NCI-H2227 treated with DMSO at 0.1 percent for 48 hours (cell line): ENCODE measurements at regions not wholly inside any gene's neighbourhood (a gene's known extent, or its start where the extent isn't known, plus 50 kb on each side); places are given as distances from the start of the nearest gene placed in this dataset.
"Not testable (repeated sequence)": the region's sequence is repeated elsewhere in the genome, so short reads cannot be mapped to it uniquely, and the experiment has no call there.

Experiments
- DNase-seq: peaks from one replicate; lab custom pipeline; 2025; lab: John Stamatoyannopoulos, UW

DNA sequence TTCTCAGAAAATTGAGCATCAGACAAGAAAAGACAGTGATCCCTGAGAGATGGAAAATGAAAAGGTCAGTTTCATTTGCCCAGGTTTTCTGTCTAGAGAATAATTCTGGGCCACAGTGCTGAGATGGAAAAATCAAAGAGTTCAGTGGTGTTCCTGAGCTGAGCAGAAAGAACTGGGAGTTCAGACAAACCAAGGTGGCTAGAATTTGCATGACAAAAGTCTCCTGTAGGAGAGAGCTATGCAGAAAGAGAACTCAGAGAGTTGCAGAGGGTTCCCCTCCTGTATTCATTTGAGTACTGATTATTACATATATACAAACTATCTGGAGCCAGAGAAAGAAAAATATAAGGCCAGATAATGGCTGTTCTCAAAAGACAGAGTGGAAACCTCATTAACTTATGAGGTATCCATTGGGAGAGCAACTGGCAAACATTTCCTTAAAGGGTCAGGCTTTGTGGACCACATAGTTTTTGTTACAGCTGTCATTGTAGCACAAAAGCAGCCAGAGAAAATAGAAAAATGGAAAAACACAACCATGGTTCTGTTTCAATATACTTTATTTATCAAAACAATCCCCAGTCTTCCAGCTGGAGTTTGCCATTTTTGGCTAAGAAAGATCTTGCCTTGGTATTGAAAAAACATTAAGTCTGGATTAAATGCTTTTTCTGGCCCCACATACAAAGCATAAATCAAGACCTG, 1004.1 kb downstream of the TBL1XR1 start:
- DNase-seq: no peak

GRCh38 chr3:176190755-176191154, 1006.5 kb downstream of the TBL1XR1 start:
- no peak for DNase-seq

DNA sequence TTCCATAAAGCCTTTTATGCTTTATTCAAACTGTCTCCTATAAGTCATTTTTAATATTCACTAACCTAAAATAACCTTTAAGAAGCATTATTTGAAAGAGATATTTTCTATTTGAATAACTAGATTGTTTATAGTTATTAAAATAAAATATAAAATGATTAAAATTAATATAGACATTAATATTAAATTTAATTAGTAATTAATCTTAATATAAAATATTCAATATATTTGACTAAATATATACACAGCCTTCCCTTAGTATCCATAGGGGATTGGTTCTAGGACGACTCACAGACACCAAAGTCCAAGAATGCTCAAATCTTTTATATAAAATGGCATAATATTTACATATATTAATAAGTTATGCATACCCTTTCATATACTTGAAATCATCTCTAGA, 1014.1 kb downstream of the TBL1XR1 start:
- no peak for DNase-seq

- no peak for DNase-seq
These were observed 1023.2 kb downstream of the TBL1XR1 start for GRCh38 chr3:176174060-176174459.

GRCh38 chr3:176172492-176172891, 1024.8 kb downstream of the TBL1XR1 start:
- no peak for DNase-seq

DNA sequence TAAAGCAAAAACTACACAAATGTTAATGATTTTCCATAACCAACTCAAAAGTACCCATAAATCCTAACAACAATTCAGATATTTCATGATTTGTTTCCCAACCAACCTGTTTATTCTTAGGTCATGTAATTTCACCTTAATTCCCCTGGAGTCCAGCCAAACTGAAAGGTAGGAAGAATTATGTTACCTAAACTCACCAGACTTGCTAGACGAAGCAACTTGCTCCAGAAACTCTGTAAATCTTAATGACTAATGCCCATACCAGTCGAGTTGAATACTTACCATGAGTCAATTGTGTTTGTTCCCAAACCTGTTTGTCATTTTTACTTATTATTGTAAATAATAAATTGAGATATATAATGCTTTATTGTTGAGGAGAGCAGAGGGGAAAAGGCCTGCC, 1030.0 kb downstream of the TBL1XR1 start:
- no peak for DNase-seq

- no peak for DNase-seq
These were observed 1036.3 kb downstream of the TBL1XR1 start for GRCh38 chr3:176160997-176161396.

DNA sequence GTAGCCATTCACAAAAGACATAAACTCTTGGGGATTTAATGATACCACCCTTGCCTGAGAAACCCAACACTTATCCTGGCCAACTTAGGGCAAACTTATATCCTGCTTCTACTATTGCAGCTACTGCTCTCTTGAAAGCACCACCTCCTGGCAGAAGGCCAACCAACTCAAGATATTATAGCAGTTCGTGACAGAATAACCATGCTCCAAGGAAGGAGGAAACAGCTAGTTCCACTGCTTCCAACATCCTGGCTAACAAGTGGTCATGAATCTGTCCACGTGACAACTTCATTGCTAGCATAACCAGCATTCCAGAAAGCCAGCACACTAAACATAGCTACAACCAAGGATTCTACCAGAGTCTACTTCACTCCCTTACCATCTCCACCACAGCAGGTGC, 1037.5 kb downstream of the TBL1XR1 start:
- no peak for DNase-seq

- no peak for DNase-seq
These were observed 1042.3 kb downstream of the TBL1XR1 start for GRCh38 chr3:176155012-176155411.

GRCh38 chr3:176149567-176149966, 1047.7 kb downstream of the TBL1XR1 start:
- no peak for DNase-seq

GRCh38 chr3:176147251-176147650, 1050.0 kb downstream of the TBL1XR1 start:
- no peak for DNase-seq

GRCh38 chr3:176141837-176142236, 1055.4 kb downstream of the TBL1XR1 start:
- no peak for DNase-seq

DNA sequence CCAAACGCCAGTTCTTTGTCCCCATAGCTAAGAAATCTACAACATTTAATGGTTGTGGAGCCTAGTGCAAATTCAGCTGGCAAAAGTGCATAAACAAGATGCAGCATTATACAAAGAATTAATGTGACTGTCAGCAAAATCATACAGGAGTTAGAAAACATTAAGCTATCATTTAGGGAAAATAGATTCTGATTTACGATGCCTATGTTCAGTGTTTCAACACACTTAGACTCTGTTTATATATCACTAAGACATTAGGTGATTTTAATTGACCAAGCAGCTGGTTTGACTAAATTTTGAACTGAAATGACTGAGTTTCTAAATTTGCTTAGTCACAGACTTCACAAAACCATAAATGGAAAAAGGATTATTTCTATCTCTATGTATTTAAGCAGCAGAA, 1076.8 kb downstream of the TBL1XR1 start:
- no peak for DNase-seq

DNA sequence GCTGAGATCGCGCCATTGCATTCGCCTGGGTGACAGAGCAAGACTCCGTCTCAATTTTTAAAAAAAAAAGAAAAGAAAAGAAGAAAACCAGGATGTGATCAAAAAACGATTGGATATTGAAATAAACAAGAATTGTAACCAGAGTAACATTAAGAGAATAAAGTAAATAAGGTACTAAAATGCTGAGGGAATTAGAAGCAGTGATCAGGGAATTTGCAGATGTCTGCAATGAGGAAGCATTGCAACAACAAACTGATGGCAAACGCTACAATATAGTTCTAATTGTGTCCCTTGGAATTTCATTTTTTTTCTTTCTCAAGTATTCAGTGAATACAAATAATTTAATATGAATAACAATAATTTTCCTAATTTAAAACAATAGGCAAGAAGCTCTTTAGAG, 1077.5 kb downstream of the TBL1XR1 start:
- DNase-seq: no peak

- no peak for DNase-seq
These were observed 1090.9 kb downstream of the TBL1XR1 start for GRCh38 chr3:176106380-176106779.

GRCh38 chr3:176097027-176097426, 1100.3 kb downstream of the TBL1XR1 start:
- no peak for DNase-seq

- not testable (repeated sequence) for DNase-seq
These were observed 1103.4 kb downstream of the TBL1XR1 start for GRCh38 chr3:176093892-176094291.

DNA sequence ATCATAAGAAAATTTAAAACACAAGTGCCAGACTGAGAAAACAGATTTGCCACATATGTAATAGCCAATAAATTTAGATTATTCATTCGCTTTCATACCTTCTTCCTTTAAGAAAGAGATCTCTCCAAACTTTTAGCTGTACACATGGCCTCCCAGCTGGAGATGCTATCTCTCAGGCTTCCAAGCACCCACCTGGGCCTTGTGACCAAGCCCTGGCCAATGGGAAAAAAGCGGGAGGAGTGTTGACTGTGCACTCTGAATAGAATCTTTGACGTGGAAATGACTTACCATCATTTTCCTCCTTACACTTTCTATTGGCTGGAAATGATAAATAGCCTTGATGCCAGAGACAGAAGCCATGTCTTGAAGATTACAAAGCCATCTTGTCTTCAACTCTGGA, 1106.6 kb downstream of the TBL1XR1 start:
- DNase-seq: no peak

DNA sequence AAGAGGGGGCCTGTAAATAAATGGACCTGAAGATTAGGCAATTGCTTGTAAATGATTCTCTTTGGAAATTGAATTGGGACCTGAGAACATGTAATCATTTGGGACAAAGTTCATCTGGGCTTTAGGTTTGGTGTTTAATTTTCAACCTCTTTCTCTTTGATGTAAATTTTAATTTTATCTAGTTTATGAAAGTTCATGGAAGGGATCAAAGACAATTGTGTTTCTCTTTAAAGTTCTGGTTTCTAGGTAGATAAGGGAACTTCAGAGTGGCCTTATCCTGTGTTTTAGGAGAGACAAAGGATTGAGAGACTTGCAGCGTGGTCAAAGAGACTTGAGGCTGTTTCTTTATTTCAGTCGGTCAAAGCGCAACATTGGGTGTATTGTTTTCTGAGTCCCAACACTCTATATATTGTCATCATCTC, 1108.3 kb downstream of the TBL1XR1 start:
- DNase-seq: no peak

- no peak for DNase-seq
These were observed 1110.1 kb downstream of the TBL1XR1 start for GRCh38 chr3:176087066-176087697.

GRCh38 chr3:176079785-176080184, 1117.5 kb downstream of the TBL1XR1 start:
- DNase-seq: no peak

DNA sequence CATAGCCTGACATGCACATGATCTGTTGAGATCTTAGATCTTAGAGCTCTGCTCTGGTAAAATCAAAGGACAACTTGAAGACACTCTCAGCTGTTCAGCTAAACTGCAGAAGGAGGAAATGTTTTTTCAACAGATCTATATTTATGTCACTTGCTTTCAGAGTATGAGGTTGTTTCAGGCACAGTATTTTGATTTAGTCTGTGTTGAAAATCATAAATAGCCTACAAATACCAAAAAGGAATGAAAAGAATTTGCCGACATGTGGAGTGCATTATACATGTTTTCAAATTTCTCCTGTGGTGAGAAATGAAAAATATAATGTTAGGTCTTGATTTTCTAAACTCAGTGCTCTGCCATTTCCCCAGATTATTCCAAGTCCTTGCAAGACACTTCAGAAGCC, 1118.4 kb downstream of the TBL1XR1 start:
- no peak for DNase-seq

GRCh38 chr3:176075491-176075890, 1121.8 kb downstream of the TBL1XR1 start:
- DNase-seq: no peak

GRCh38 chr3:176075046-176075445, 1122.2 kb downstream of the TBL1XR1 start:
- DNase-seq: no peak
